ENCODE measurements at regions not wholly inside any gene's neighbourhood (a gene's known extent, or its start where the extent isn't known, plus 50 kb on each side); places are given as distances from the start of the nearest gene placed in this dataset.

DNA sequence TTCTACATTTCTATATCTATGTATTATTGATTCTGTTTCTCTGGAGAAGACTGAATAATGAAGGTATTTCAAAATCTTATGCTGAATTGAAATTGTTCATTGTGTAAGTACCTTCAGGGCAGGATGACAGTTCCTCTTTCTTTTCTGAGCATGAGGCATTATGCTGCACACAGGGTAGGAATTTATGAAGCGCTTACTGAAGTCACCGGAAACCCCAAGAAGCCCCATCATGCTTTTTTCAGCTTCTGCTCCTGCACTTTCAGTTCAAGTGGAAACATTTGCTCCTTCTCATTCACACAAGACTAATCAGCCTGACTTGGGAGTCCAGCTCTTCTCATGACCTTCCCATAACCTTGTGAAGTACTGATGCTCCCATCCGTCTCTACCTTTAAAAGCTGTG is 314.7 kb upstream of the SORL1-AS1 start:
- Mint-ChIP-seq H3K4me1 (ENCODE audit: low read depth, unreplicated experiment) (peaks cover 3% of the 10 kb centered on the region), H3K27ac (ENCODE audit: unreplicated experiment) (no peak overlapping the region), H3K36me3 (ENCODE audit: low read depth, unreplicated experiment) (no peaks in the 10 kb centered on the region), H3K4me3 (ENCODE audit: unreplicated experiment) (no peak overlapping the region), H3K27me3 (ENCODE audit: low read depth, unreplicated experiment) (peaks cover 6% of the 10 kb centered on the region), H3K9me3 (ENCODE audit: unreplicated experiment) (peaks cover 5% of the 10 kb centered on the region)
- Histone ChIP-seq H3K36me3 (ENCODE audit: insufficient read depth, low read length) (no peaks in the 10 kb centered on the region), H3K27ac (ENCODE audit: low read depth, low read length) (no peak overlapping the region), H4K20me1 (ENCODE audit: insufficient read depth, low read length) (no peaks in the 10 kb centered on the region), H3K27me3 (ENCODE audit: insufficient read depth, low read length) (no peaks in the 10 kb centered on the region), H3K4me1 (ENCODE audit: insufficient read depth, low read length) (no peaks in the 10 kb centered on the region), H3K4me3 (ENCODE audit: insufficient read depth, low read depth, low read length) (no peak overlapping the region), H2AFZ (ENCODE audit: low read depth, low read length) (no peak overlapping the region), H3K9me3 (ENCODE audit: insufficient read depth, low read depth, low read length) (no peaks in the 10 kb centered on the region), H3K79me2 (ENCODE audit: insufficient read depth, low read length) (no peaks in the 10 kb centered on the region), H3K9ac (ENCODE audit: low read length) (no peak overlapping the region), H3K4me2 (ENCODE audit: low read length) (no peak overlapping the region)
- TF ChIP-seq EZH2 (IDR thresholded peaks at IDR 0.05; ENCODE audit: insufficient read depth, low read length): no peak
- TF ChIP-seq CTCF (IDR thresholded peaks at IDR 0.05; ENCODE audit: insufficient read depth, low read depth, low read length): no peak
- no peak for DNase-seq (ENCODE audit: low read depth)
- no peak for FAIRE-seq

DNA sequence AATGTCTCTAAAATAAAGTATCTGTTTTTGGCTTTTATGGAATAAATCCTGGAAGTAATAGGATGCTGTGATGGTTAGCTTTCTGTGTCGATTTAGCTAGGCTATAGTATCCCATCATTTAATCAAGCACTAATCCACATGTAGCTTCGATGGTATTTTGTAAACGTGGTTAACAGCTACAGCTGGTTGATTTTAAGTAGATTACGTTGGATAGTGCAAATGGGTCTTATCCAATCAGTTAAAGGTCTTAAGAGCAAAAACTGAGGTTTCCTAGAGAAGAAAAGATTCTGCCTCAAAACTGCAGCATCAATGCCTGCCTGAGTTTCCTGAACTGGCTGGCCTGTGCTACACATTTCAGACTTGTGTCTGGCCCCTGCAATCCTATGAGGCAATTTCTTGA is 314.2 kb upstream of the SORL1-AS1 start:
- FAIRE-seq (peak; percentile 43), DNase-seq (ENCODE audit: low read depth) (no peak)
- Histone ChIP-seq H3K4me3 (ENCODE audit: insufficient read depth, low read depth, low read length) (no peak overlapping the region), H3K27me3 (ENCODE audit: insufficient read depth, low read length) (peaks cover 1% of the 10 kb centered on the region), H3K27ac (ENCODE audit: low read depth, low read length) (no peak overlapping the region), H3K9me3 (ENCODE audit: insufficient read depth, low read depth, low read length) (no peaks in the 10 kb centered on the region), H3K79me2 (ENCODE audit: insufficient read depth, low read length) (no peaks in the 10 kb centered on the region), H3K4me1 (ENCODE audit: insufficient read depth, low read length) (no peaks in the 10 kb centered on the region), H3K36me3 (ENCODE audit: insufficient read depth, low read length) (no peaks in the 10 kb centered on the region), H3K4me2 (ENCODE audit: low read length) (no peak overlapping the region), H2AFZ (ENCODE audit: low read depth, low read length) (no peak overlapping the region), H4K20me1 (ENCODE audit: insufficient read depth, low read length) (no peaks in the 10 kb centered on the region), H3K9ac (ENCODE audit: low read length) (no peak overlapping the region)
- Mint-ChIP-seq H3K27ac (ENCODE audit: unreplicated experiment) (no peak overlapping the region), H3K9me3 (ENCODE audit: unreplicated experiment) (peaks cover 5% of the 10 kb centered on the region), H3K4me3 (ENCODE audit: unreplicated experiment) (no peak overlapping the region), H3K36me3 (ENCODE audit: low read depth, unreplicated experiment) (no peaks in the 10 kb centered on the region), H3K27me3 (ENCODE audit: low read depth, unreplicated experiment) (peaks cover 6% of the 10 kb centered on the region), H3K4me1 (ENCODE audit: low read depth, unreplicated experiment) (peaks cover 3% of the 10 kb centered on the region)
- TF ChIP-seq CTCF (IDR thresholded peaks at IDR 0.05; ENCODE audit: insufficient read depth, low read depth, low read length) (no peak), EZH2 (IDR thresholded peaks at IDR 0.05; ENCODE audit: insufficient read depth, low read length) (no peak)

GRCh38 chr11:121766166-121766565 is 313.4 kb upstream of the SORL1-AS1 start:
- Histone ChIP-seq H3K4me2 (ENCODE audit: low read length) (peak overlapping the region; percentile 38), H4K20me1 (ENCODE audit: insufficient read depth, low read length) (no peaks in the 10 kb centered on the region), H3K27ac (ENCODE audit: low read depth, low read length) (no peak overlapping the region), H3K9me3 (ENCODE audit: insufficient read depth, low read depth, low read length) (no peaks in the 10 kb centered on the region), H3K4me3 (ENCODE audit: insufficient read depth, low read depth, low read length) (no peak overlapping the region), H3K79me2 (ENCODE audit: insufficient read depth, low read length) (no peaks in the 10 kb centered on the region), H3K4me1 (ENCODE audit: insufficient read depth, low read length) (no peaks in the 10 kb centered on the region), H3K9ac (ENCODE audit: low read length) (no peak overlapping the region), H3K36me3 (ENCODE audit: insufficient read depth, low read length) (no peaks in the 10 kb centered on the region), H2AFZ (ENCODE audit: low read depth, low read length) (peak overlapping the region; percentile 30), H3K27me3 (ENCODE audit: insufficient read depth, low read length) (peaks cover 6% of the 10 kb centered on the region)
- Mint-ChIP-seq H3K9me3 (ENCODE audit: unreplicated experiment) (peaks cover 5% of the 10 kb centered on the region), H3K27me3 (ENCODE audit: low read depth, unreplicated experiment) (peaks cover 3% of the 10 kb centered on the region), H3K4me3 (ENCODE audit: unreplicated experiment) (no peak overlapping the region), H3K27ac (ENCODE audit: unreplicated experiment) (no peak overlapping the region), H3K36me3 (ENCODE audit: low read depth, unreplicated experiment) (no peaks in the 10 kb centered on the region), H3K4me1 (ENCODE audit: low read depth, unreplicated experiment) (peaks cover 3% of the 10 kb centered on the region)
- DNase-seq (ENCODE audit: low read depth) (no peak), FAIRE-seq (no peak)
- TF ChIP-seq EZH2 (IDR thresholded peaks at IDR 0.05; ENCODE audit: insufficient read depth, low read length) (peak; percentile 37), CTCF (IDR thresholded peaks at IDR 0.05; ENCODE audit: insufficient read depth, low read depth, low read length) (no peak)

Data from astrocyte (in vitro differentiated cells and primary cell).